H9 (cell line): ENCODE measurements at regions not wholly inside any gene's neighbourhood (a gene's known extent, or its start where the extent isn't known, plus 50 kb on each side); places are given as distances from the start of the nearest gene placed in this dataset.

ENCODE experiments used
- DNase-seq: peaks from one replicate; pipeline ENCODE4 v3.0.0-alpha.2; 2017
- H2AFZ ChIP-seq: one replicate; pipeline ENCODE4 v1.6.1; 2013; ENCODE audit warnings: mild to moderate bottlenecking, low read length, control low read depth, moderate library complexity
- H2AK5ac ChIP-seq: 2 replicates; pipeline ENCODE4 v1.6.1; 2013; ENCODE audit warnings: low read length, control low read depth, mixed read lengths; ENCODE audit not compliant: insufficient read length
- H2BK120ac ChIP-seq: one replicate; pipeline ENCODE4 v1.6.1; 2013; ENCODE audit warnings: low read depth, mild to moderate bottlenecking, low read length, control low read depth, inconsistent platforms; ENCODE audit not compliant: poor library complexity, severe bottlenecking
- H2BK12ac ChIP-seq: 2 replicates; pipeline ENCODE4 v1.6.1; 2013; ENCODE audit warnings: low read length, control low read depth, mixed read lengths, low read depth; ENCODE audit not compliant: insufficient read length
- H2BK15ac ChIP-seq: 2 replicates; pipeline ENCODE4 v1.6.1; 2013; ENCODE audit warnings: low read depth, low read length, control low read depth
- H2BK20ac ChIP-seq: one replicate; pipeline ENCODE4 v1.6.1; 2013; ENCODE audit warnings: low read depth, mild to moderate bottlenecking, low read length, control low read depth, inconsistent platforms; ENCODE audit not compliant: poor library complexity, severe bottlenecking
- H2BK5ac ChIP-seq: 2 replicates; pipeline ENCODE4 v1.6.1; 2013; ENCODE audit warnings: low read length, control low read depth, mixed read lengths; ENCODE audit not compliant: insufficient read length
- H3K14ac ChIP-seq: 2 replicates; pipeline ENCODE4 v1.6.1; 2013; ENCODE audit warnings: low read length, control low read depth; ENCODE audit not compliant: insufficient read depth
- H3K18ac ChIP-seq: 2 replicates; pipeline ENCODE4 v1.6.1; 2013; ENCODE audit warnings: low read depth, mild to moderate bottlenecking, mixed read lengths, low read length, control low read depth; ENCODE audit not compliant: insufficient read length
- H3K23ac ChIP-seq: 2 replicates; pipeline ENCODE4 v1.6.1; 2013; ENCODE audit warnings: low read length, control low read depth, mixed read lengths, low read depth; ENCODE audit not compliant: insufficient read length
- H3K23me2 ChIP-seq: 2 replicates; pipeline ENCODE4 v1.6.1; 2013; ENCODE audit warnings: low read depth, mild to moderate bottlenecking, mixed read lengths, low read length, control low read depth; ENCODE audit not compliant: insufficient read length, poor library complexity, severe bottlenecking
- H3K27ac ChIP-seq: 2 replicates; pipeline ENCODE4 v1.5.1; 2013; ENCODE audit warnings: low read length, control low read depth, mixed read lengths, low read depth; ENCODE audit not compliant: insufficient read length
- H3K27me3 ChIP-seq: 2 replicates; pipeline ENCODE4 v1.6.1; 2013; ENCODE audit warnings: low read length, control low read depth, inconsistent platforms; ENCODE audit not compliant: insufficient read depth
- H3K4ac ChIP-seq: 2 replicates; pipeline ENCODE4 v1.6.1; 2013; ENCODE audit warnings: low read depth, mild to moderate bottlenecking, control low read depth, inconsistent platforms, low read length, moderate library complexity
- H3K4me1 ChIP-seq: 2 replicates; pipeline ENCODE4 v1.6.1; 2013; ENCODE audit warnings: low read length, control low read depth, inconsistent platforms; ENCODE audit not compliant: insufficient read depth
- H3K4me2 ChIP-seq: 2 replicates; pipeline ENCODE4 v1.6.1; 2013; ENCODE audit warnings: low read length, control low read depth, mixed read lengths; ENCODE audit not compliant: insufficient read length, insufficient read depth
- H3K56ac ChIP-seq: 2 replicates; pipeline ENCODE4 v1.6.1; 2013; ENCODE audit warnings: low read depth, mild to moderate bottlenecking, mixed read lengths, low read length, control low read depth; ENCODE audit not compliant: insufficient read length
- H3K79me1 ChIP-seq: 2 replicates; pipeline ENCODE4 v1.6.1; 2013; ENCODE audit warnings: low read depth, mild to moderate bottlenecking, moderate library complexity, low read length, control low read depth, inconsistent platforms; ENCODE audit not compliant: insufficient read depth, poor library complexity, severe bottlenecking
- H3K79me2 ChIP-seq: 2 replicates; pipeline ENCODE4 v1.6.1; 2013; ENCODE audit warnings: low read length, control low read depth, inconsistent platforms; ENCODE audit not compliant: insufficient read depth
- H3K9ac ChIP-seq: 2 replicates; pipeline ENCODE4 v1.6.1; 2013; ENCODE audit warnings: low read length, control low read depth, mixed read lengths; ENCODE audit not compliant: insufficient read length; ENCODE audit errors: extremely low read depth
- H3K9me3 ChIP-seq: one replicate; pipeline ENCODE4 v1.6.1; 2013; ENCODE audit warnings: low read depth, low read length, inconsistent platforms; ENCODE audit not compliant: control insufficient read depth
- H3T11ph ChIP-seq: one replicate; pipeline ENCODE4 v1.6.1; 2013; ENCODE audit warnings: mild to moderate bottlenecking, low read length, control low read depth, inconsistent platforms
- H4K20me1 ChIP-seq: one replicate; pipeline ENCODE4 v1.6.1; 2013; ENCODE audit not compliant: control insufficient read depth, insufficient read length, insufficient read depth
- H4K5ac ChIP-seq: 2 replicates; pipeline ENCODE4 v1.6.1; 2013; ENCODE audit warnings: low read depth, mild to moderate bottlenecking, mixed read lengths, low read length, control low read depth; ENCODE audit not compliant: insufficient read length
- H4K8ac ChIP-seq: replicated peaks from 2 replicates; pipeline ENCODE4 v1.6.1; 2013; ENCODE audit warnings: low read length, control low read depth, mixed read lengths, low read depth; ENCODE audit not compliant: insufficient read length
- H4K91ac ChIP-seq: 2 replicates; pipeline ENCODE4 v1.6.1; 2013; ENCODE audit warnings: low read depth, mild to moderate bottlenecking, moderate library complexity, mixed read lengths, low read length, control low read depth; ENCODE audit not compliant: insufficient read length
- H3K27ac Mint-ChIP-seq, 3 experiments: 2 replicates in 2 of 3; 3 replicates in 1 of 3; pipeline ENCODE4 v1.8.0; 2020 to 2021; ENCODE audit warnings: mixed read lengths in 3 of 3, mild to moderate bottlenecking in 1 of 3, moderate library complexity in 1 of 3
- H3K27me3 Mint-ChIP-seq: 2 replicates; pipeline ENCODE4 v1.8.0; 2021; ENCODE audit warnings: low read depth, mild to moderate bottlenecking, moderate library complexity, mixed read lengths
- H3K36me3 Mint-ChIP-seq, 3 experiments: 2 replicates in 2 of 3; 3 replicates in 1 of 3; pipeline ENCODE4 v1.8.0; 2020 to 2021; ENCODE audit warnings: low read depth in 3 of 3, mixed read lengths in 3 of 3; ENCODE audit not compliant: insufficient read depth in 1 of 3
- H3K4me1 Mint-ChIP-seq, 2 experiments: 2 replicates each; pipeline ENCODE4 v1.8.0; 2020; ENCODE audit warnings: mixed read lengths in 2 of 2
- H3K4me3 Mint-ChIP-seq, 2 experiments: 2 replicates in 1 of 2; 3 replicates in 1 of 2; pipeline ENCODE4 v1.8.0; 2020 to 2021; ENCODE audit warnings: mild to moderate bottlenecking in 2 of 2, mixed read lengths in 2 of 2, moderate library complexity in 1 of 2
- H3K9me3 Mint-ChIP-seq, 2 experiments: 2 replicates in 1 of 2; 3 replicates in 1 of 2; pipeline ENCODE4 v1.8.0; 2020; ENCODE audit warnings: mild to moderate bottlenecking in 2 of 2, mixed read lengths in 2 of 2, moderate library complexity in 1 of 2
- WGBS: extraction: QIAGEN DNeasy Blood & Tissue Kit; methylation state at CpG from one replicate; pipeline ENCODE4 v1.1.7; 2013; ENCODE audit warnings: missing lambda C conversion rate, low lambda C conversion rate, mixed read lengths; ENCODE audit not compliant: insufficient read length; ENCODE audit errors: extremely low coverage; 5-methylcytosine and 5-hydroxymethylcytosine counted together
- TF ChIP-seq, protein P1 (sequence below): fragments of 200-600 bp; sonication (generic); conservative IDR thresholded peaks from 3 replicates; pipeline ENCODE4 v1.8.0; 2021; ENCODE audit warnings: antibody characterized with exemption, mild to moderate bottlenecking

DNA sequence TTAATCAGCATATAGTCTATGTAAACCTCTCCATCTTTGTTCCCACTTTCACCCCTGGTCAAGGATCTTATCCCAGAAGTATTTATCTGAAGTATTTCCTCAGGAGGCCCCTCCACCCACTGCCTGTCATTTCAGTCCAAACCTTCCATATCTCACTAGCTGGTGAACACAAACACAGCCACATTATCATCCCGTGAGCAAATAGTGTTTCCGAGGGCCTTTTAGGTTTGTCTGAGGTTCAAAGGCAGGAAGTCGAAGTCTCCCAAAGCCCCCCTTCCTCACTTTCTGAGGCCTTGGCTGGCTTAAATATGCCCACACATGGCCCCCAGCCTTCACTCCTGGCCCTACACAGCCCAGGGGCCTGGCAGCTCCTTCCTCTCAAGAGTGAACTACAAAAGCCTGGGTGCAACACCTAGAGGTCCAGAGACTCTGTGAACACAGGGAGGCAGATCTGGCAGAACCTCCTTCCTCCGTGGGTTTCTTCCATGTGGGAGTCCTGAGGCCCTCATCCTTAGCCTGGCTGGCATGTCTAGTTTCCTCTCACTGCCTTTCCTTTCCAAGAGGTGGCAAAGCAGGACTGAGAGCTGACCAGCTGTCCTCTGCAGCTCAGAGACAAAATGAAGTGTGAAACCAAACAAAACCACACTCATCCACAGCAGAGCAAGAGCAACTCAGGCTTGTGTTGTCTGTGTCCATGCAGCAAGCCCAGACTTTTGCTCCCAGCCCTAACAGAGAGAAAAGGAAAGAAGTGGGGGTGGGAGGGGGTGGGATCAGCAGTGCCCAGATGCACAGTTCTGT is 264.2 kb downstream of the SS18 start:
- H4K20me1 ChIP-seq, result no peaks in the 10 kb centered on the region
- Mint-ChIP-seq H3K36me3 (no peaks in the 10 kb centered on the region), H3K27ac (no peak overlapping the region), H3K4me3 (no peak overlapping the region), H3K4me1 (peaks cover 3% of the 10 kb centered on the region in 2 experiments; a peak in 2 of 4 replicates), H3K27me3 (no peaks in the 10 kb centered on the region), H3K9me3 (no peaks in the 10 kb centered on the region)
- H3K56ac ChIP-seq, result no peak overlapping the region
- H2BK20ac ChIP-seq, result no peak overlapping the region
- no peak overlapping the region for H2BK5ac ChIP-seq
- no peak overlapping the region for H3K18ac ChIP-seq
- H3K4me2 ChIP-seq, result no peak overlapping the region
- H2AFZ ChIP-seq, result no peak overlapping the region
- H3K14ac ChIP-seq, result peak overlapping the region; percentile 66; the same call in 1 of the 2 replicates
- H3K4me1 ChIP-seq, result no peaks in the 10 kb centered on the region
- H3K9me3 ChIP-seq, result no peaks in the 10 kb centered on the region
- H3K79me1 ChIP-seq, result no peaks in the 10 kb centered on the region
- H4K91ac ChIP-seq, result no peak overlapping the region
- H3K4ac ChIP-seq, result no peak overlapping the region
- H4K5ac ChIP-seq, result peak overlapping the region; percentile 37
- H2BK120ac ChIP-seq, result no peak overlapping the region
- no peak for DNase-seq
- WGBS, result no CpG with 5 or more reads among the region's 4 CpGs
- TF ChIP-seq, protein P1, sequence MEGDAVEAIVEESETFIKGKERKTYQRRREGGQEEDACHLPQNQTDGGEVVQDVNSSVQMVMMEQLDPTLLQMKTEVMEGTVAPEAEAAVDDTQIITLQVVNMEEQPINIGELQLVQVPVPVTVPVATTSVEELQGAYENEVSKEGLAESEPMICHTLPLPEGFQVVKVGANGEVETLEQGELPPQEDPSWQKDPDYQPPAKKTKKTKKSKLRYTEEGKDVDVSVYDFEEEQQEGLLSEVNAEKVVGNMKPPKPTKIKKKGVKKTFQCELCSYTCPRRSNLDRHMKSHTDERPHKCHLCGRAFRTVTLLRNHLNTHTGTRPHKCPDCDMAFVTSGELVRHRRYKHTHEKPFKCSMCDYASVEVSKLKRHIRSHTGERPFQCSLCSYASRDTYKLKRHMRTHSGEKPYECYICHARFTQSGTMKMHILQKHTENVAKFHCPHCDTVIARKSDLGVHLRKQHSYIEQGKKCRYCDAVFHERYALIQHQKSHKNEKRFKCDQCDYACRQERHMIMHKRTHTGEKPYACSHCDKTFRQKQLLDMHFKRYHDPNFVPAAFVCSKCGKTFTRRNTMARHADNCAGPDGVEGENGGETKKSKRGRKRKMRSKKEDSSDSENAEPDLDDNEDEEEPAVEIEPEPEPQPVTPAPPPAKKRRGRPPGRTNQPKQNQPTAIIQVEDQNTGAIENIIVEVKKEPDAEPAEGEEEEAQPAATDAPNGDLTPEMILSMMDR, result no peak
- H3K27me3 ChIP-seq, result no peaks in the 10 kb centered on the region
- H2BK15ac ChIP-seq, result no peak overlapping the region
- H4K8ac ChIP-seq, result no peak overlapping the region
- H3T11ph ChIP-seq, result no peak overlapping the region
- no peaks in the 10 kb centered on the region for H3K79me2 ChIP-seq
- H3K9ac ChIP-seq, result no peak overlapping the region
- no peak overlapping the region for H2AK5ac ChIP-seq
- no peak overlapping the region for H3K27ac ChIP-seq
- no peak overlapping the region for H3K23ac ChIP-seq
- H3K23me2 ChIP-seq, result no peaks in the 10 kb centered on the region
- no peak overlapping the region for H2BK12ac ChIP-seq
